Cardiac septum (tissue), 1 donor: ENCODE measurements at regions not wholly inside any gene's neighbourhood (a gene's known extent, or its start where the extent isn't known, plus 50 kb on each side); places are given as distances from the start of the nearest gene placed in this dataset.

Source experiments
- DNase-seq: peaks from one replicate; pipeline ENCODE4 v3.0.0-alpha.2; 2020; ENCODE audit warnings: low spot score
- intact Hi-C: fragments of 100-400 bp; cut with DNase I; formaldehyde crosslinking; loops from one replicate; pipeline ENCODE4 v1.14.0; 2022
- donor health status: DM: no; HTN: no; CAD: no.

DNA sequence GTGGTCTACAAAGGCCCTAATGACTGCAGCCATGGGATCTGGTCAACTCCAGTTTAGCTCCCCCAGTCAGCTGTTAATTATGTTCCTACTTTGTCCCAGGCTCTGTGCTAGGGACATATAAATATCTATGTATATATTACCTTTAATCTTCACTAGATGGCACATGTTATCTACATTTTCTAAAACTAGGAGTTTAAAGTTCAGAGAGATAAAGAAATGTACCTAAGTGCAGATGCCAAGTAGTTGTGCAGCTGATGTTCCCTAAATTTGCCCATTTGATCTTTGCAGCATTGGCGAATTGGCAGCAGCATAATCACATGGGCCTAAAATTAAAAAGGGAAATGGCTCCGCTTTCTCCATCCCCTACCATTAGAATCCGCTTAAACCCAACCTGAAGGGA lies 541.1 kb downstream of the MED13L start:
- intact Hi-C loops = no loop called here
- no peak for DNase-seq

DNA sequence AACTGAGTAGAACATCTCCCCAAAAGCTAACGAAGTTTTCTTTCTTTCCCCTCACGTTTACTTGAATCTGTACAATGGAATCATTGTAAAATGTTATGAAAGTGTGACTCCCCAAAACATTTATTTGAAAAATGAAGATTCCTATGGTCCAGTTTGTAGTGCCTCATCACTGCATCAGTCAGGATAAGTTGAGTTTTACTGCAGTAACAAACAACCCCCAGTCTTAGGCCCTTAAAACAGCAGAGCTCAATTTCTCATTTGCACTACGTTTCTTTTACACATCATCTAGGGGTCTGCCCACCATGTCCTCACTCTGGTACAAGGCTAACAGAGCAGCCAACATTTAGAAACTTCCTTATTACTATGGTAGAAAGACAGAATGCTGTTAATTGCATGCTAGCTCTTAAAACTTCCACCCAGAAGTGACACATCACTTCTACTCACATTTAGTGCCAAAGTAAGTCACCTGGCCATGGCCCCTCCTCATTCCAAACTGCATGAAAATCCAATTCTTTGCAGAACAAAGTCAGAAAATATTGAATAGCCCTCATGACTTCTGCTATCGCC lies 546.4 kb downstream of the MED13L start:
- intact Hi-C loops = no loop called here
- no peak for DNase-seq

DNA sequence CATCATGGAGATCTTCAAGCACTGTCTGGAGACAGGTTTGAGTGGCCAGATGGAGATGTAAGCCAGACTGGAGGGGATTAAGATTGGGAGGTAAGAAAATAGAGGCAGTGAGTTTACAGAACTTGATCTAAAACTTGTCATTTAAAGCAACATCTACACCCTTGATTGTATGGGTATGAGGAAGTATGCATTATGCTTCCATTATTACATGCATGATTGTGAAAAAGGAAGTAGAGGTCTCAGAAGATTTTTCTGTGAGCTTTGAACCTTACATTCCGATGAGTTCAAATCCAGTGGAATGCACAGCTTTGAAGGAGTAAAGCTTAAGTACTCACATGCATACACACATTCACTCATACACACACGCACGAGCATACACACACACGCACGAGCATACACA lies 550.8 kb downstream of the MED13L start:
- intact Hi-C loops = no loop called here
- no peak for DNase-seq

DNA sequence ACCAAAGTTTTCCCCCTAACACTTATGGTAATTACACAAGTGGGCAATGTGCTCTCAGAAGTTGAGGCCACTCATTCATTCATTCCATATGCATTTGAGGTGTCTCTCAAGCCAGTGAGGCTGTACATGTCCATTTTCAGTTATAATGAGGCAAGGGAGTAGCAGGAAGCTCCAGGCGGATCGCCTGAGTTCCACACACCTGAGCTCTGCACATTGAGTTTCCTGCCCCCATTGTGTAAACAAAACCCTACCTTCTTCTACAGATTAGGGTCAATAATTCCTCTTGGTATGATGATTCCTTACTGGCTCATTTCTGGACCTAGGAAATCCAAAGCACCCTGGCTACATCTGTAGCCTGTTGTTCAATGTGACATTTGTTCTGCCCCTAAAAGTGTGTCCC lies 555.3 kb downstream of the MED13L start:
- intact Hi-C loops = no loop called here
- DNase-seq = no peak

DNA sequence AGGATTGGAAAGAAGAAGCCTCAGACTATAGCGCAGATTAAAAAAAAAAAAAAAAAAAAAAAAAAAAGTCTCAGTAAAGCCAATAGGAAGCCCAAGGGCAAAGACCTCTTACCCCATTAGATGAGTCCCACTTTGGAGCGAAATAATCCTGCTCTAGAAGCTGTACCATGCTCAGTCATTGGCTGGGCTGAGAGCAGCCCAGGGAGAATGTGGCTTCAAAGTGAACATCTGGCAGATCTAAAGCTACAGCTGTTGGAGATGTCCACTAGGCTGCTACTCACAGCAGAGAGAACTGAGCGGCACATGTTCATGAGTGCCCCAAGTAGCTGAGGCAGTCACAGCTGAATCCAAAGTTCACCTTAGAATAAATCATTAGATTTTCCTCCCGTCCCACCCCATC lies 560.9 kb downstream of the MED13L start:
- no peak for DNase-seq
- intact Hi-C loops = no loop called here

DNA sequence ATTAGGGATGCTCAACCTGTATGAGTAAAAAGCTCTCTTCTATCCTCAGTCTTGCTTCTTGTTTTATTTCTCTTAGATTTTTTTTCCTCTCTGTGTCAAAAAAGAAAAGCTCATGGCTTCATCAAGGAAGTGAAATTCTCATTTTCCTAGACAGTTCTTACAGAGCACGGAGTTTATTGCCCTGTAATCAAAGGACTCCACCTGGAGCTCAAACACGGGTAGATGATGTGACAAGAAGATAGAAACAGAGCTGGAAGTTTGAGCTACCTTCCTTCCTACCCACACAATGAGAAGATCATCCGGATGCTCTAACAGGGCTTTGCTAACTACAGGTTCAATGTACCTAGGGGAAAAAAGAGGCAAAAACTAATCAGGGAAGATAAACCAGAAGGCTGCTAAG lies 564.8 kb downstream of the MED13L start:
- intact Hi-C loops = no loop called here
- DNase-seq = no peak

DNA sequence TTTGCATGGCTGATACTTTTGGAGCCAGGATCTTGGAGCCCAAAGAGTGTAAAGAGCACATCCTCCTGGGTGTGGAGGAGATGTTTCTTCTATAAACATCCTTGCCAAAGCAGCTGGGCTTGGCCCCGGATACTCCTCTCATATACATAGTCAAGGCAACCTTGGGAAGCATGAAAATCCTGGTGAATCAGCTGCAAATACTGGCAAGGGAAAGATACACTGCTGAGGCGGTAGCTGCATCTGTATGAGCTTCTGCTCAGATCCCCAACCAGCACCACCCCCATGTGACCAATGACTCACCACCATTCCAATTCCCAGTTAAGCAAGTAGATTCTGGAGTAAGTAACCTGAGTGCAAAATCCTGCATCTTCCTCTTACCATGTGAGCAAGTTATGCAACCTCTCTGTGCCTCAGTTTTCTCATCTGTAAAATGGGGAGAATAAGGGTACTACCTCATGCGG lies 567.4 kb downstream of the MED13L start:
- intact Hi-C loops = no loop called here
- no peak for DNase-seq

DNA sequence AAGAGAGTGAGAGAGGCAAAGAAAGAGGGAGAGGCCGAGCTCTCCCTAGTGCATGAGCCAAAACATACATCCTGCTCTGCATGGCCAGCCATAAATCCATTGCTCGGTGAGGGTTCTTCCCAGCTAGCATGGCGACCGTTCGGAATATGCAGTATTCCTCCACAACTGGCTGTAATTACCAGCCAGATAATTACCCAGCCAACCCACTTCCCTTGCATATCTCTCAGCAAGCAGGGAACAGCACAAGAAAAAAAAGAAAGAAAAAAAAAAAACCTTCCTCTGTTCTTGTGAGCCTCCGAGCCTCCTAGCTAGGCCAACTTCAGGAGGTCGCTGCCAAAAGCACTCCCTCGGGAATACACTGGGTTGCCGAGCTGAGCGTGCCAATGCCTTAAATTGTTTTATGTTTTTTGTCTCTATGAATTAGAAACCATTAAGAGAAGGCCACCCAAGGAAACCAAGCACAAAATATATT lies 567.9 kb downstream of the MED13L start:
- no peak for DNase-seq
- intact Hi-C loops = no loop called here

DNA sequence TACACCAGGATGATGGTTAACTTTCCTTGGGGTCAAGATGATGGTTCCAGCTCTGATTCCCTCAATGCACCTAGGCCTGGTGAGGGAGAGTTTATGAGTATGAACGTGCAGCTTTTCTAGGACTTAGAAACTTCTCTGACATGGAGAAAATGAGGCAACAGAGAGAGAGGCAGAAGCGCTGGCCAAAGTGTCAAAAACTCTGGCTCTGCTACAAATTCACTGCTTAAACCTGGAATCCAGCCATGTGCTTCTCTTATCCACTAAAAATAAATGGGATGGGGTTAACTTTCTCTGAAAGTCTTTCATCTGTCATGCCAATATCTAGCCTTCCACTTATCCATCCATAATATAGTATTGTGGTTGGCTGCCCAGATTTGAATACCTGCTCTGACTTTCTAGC lies 568.7 kb downstream of the MED13L start:
- no peak for DNase-seq
- intact Hi-C loops = no loop called here

DNA sequence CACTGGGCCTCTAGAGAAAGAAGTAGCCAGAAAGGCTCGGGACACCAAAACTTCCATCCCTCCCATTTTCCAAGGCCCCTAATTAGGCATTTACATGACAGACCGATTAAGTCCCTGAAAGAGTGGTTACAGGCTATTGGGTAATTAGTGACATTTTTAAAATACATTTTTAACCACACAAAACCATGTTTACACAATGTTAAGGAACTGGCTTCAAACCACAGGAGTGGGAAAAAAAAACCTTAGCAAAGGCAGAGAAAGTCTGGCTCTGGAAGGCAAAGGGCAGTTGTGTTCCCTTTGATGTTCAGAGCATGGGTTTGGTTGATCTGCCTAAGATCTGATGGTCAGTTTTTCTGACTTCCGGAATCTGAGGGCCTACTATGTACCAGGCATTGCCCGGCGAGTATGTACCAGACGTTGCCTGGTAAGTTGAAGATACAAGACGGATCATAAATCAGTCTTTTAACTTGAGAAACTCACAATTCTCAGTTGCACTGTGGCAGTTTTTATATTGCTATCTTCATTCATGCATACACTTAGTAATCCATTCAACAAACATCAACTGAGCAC lies 576.5 kb downstream of the MED13L start:
- no peak for DNase-seq
- intact Hi-C loops = no loop called here

DNA sequence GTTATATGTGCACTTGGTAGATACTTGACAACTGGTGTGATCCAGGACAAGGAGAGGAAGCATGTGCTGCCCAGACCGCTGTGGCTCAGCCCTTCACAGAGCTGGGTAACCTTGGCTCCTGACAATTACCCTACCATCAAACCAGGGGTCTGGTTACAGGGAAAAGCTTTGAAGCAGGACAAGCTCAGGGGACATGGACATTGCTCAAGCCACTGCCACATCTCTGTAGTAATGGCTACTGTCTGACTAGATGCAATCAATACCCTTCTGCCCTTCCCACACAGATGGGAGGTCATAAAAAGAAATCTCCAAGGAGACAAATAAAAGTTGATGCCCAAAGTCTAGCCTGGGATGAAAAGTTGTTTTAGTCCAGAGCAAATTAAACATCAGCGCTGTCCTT lies 577.4 kb downstream of the MED13L start:
- DNase-seq = no peak
- intact Hi-C loops = no loop called here

DNA sequence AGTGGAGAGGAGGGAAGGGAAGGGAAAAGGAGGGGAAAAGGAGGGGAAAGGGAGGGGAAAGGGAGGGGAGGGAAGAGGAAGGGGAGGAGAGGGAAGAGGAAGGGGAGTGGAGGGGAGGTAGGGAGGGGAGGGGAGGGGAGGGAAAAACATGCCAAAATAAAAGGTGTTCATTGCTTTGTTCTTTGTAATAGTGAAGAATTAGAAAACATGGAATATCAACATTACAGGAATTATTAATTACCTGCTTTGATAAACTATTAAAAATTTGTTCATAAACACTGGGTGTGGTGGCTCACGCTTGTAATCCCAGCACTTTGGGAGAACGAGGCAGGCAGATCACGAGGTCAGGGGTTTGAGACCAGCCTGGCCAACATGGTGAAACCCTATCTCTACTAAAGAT lies 579.2 kb downstream of the MED13L start:
- DNase-seq = no peak
- intact Hi-C loops = no loop called here

DNA sequence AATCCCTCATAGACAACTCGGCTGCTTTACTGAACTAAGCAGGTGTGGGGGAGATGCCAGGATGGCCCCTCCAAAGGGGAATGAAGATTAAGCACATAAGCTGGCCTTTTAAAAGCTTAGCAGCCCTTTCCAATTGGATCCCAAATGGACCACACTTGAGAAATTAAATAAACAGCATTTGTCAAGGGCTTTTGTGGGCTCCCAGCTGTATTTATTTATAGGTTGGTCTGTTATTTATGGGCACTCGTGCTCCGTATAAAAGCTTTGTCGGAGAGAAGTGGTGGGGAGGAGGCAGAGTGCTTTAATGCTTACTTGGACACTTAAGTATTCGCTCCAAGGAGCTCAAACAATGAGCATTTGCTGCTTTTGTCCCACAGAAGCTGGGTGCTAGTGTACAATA lies 580.2 kb downstream of the MED13L start:
- no peak for DNase-seq
- intact Hi-C loops = no loop called here

DNA sequence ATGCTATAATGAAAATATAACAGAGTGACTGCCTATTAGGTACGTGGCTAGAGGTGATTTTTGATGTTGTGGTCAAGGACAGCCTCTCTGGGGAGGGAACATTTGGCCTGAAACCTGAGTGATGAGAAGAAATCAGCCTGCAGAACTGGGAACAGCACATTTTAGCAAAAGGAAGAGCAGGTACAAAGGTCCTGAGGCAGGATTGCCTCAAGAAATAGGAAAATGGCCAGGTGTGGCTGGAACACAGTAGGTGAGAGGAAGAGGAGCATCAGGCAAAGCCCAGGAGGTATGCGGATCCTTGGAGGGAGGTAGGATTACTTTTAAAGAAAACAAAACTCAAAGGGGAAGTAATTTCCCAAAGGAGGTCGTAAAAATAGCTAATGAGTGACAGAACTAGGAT lies 582.9 kb downstream of the MED13L start:
- no peak for DNase-seq
- intact Hi-C loops = no loop called here

DNA sequence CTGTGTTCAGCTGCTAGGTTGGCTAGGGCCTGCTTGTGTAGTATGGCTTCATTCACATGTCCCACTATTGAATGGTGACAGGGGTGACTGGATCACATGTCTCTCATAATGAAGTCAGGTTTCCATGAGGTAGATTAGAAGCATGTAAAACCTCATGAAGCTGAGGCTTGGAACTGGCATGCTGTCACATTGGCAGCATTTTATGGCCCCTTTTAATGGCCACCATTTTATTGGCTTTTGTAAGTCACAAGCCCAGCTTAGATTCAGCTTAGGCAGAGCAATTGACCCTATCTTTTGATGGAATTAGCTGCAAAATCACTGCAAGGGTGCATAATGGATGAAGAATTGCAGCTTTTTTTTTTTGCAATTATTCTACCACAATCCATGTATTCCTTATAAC lies 583.5 kb downstream of the MED13L start:
- intact Hi-C loops = no loop called here
- no peak for DNase-seq

DNA sequence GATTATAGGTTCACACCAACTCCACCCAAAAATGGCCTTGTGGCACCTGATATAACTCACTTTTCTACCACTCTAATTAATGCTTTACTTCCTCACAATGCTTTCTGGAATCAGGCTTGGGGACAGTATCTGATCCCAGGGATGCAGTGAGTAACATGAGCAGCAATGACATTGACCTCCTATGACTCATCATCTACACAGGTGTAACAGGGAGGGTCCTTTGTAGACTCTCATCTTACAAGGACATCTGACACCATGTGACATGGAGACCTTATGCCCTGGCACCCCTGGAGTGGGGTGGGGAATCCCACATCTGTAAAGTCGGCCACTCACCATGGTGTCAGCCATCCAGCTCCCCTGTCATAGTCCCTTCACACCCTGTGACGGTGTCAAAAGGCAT lies 586.4 kb downstream of the MED13L start:
- DNase-seq = no peak
- intact Hi-C loops = no loop called here

DNA sequence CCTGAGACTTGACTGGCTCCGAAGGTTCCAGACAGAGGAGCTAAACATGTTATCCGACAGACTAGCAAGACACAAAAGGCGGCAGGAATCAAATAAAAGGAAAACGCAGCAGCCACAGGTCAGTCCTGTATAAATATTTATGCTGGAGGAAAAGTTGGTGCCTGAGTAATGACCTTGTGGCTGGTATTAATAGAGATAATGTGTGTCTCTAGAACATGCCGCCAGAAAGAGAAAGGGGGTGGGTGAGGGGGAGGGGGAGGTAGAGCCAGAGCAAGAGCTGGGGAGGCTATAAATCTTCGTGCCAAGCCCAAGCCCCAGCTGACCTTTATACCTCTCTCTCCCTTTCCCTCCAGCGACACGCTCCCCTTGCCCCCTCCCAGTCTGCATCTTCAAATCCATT lies 590.4 kb downstream of the MED13L start:
- no peak for DNase-seq
- intact Hi-C loops = no loop called here

DNA sequence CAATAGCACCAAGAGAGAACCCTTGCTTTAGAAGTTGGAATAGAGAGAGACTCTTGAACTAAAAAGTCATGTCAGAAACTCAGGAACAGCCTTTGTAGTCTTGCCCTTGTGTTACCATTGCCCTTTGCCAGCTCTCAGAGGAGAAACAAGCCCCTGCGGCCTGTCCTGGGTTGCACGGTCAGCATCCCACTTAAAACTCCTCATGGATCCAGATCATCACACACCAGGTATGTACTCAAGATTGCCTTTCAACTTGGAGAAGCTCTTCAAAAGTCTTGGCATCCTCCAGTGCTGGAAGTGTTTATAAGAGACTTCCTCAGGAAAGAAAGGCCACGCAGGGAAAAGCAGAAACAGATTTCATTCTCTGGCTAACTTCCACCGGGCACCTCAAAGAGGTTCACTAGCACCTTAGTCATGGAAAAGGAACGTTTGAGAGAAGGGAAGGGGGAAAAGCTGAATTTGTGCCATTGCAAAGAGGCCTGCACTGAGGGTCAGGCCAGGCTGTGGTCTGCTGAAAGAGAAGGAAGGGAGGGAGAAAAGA lies 594.2 kb downstream of the MED13L start:
- DNase-seq = no peak
- intact Hi-C loops = no loop called here

DNA sequence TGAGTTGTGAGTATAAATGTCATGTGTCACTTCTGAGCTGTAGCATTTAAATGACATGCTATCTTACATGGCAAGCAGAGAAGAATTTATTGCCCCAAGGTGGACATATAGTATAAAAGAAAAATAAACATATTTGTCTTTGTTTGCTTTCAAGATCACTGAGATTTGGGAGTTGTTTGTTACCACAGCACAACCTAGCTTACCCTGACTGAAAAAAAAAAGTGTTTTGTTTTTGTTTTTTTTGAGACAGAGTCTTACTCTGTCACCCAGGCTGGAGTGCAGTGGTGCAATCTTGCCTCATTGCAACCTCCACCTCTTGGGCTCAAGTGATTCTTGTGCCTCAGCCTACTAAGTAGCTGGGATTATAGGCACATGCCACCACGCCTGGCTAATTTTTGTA lies 596.5 kb downstream of the MED13L start:
- DNase-seq = no peak
- intact Hi-C loops = no loop called here

DNA sequence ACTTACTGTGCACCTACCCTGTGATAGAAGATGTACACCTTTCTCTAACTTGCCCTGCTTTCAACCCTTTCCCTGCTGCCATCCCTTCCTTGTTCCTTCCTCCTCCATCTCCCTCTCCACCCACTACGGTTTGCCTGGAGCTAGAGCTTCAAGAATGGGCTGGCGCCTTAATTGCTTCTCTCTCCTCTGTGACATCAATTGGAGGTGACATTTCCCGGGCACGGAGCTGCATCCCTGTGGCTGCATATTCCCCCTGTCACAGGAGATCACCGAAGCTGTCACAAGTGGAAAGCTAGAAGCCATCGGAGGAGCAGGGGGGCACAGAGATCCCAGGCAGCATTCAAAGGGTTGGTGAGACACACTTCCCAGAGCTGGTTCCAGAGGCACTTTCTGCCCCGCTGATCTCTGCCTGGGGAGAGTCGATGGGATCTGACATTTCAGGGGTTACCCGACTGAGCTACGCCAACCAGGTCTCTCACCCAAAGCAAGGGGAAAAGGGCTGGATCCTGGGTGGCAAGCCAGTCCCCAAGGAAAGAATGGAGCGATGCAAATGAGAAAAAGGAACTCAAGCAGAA lies 604.9 kb downstream of the MED13L start:
- intact Hi-C loops = no loop called here
- no peak for DNase-seq

DNA sequence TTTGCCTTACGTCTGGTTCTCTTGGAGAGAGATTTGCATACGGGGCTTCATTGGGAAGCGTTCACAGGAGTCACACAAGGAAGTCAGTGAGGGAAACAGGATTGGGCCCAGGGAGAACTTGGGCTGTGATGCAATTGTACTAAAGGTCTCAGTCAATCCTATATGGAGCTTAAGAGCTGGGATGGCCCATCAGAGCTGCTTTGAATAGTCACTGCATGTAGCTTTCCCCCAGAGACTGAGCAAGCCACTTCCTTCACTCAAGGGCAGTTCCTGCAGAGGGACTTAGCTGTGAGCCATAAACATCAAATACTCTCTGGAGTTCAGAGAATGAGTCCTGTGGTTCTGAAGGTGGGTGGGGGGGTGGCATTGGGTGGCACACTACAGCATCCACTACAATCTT lies 605.4 kb downstream of the MED13L start:
- intact Hi-C loops = no loop called here
- no peak for DNase-seq
